A172 (cell line): ENCODE measurements at regions not wholly inside any gene's neighbourhood (a gene's known extent, or its start where the extent isn't known, plus 50 kb on each side); places are given as distances from the start of the nearest gene placed in this dataset.
A peak's percentile ranks its signal among the peaks of the same experiment; 100 is the strongest.
"Not testable (repeated sequence)": the region's sequence is repeated elsewhere in the genome, so short reads cannot be mapped to it uniquely, and the experiment has no call there.

Experiments
- DNase-seq: peaks from one replicate; pipeline ENCODE4 v3.0.0-alpha.2; 2015; ENCODE audit warnings: low spot score

- DNase-seq: no peak
Observed at GRCh38 chr3:94500146-94500545, 437.3 kb downstream of the NSUN3 start.

GRCh38 chr3:94507354-94507753 is 444.5 kb downstream of the NSUN3 start:
- not testable (repeated sequence) for DNase-seq

GRCh38 chr3:94512876-94513275 is 450.0 kb downstream of the NSUN3 start:
- no peak for DNase-seq

- DNase-seq: no peak
Observed at GRCh38 chr3:94513600-94513999, 450.7 kb downstream of the NSUN3 start.

- DNase-seq: no peak
Observed at GRCh38 chr3:94515983-94516382, 453.1 kb downstream of the NSUN3 start.

- DNase-seq: no peak
Observed at GRCh38 chr3:94520364-94520763, 457.5 kb downstream of the NSUN3 start.

GRCh38 chr3:94522488-94522887 is 459.6 kb downstream of the NSUN3 start:
- no peak for DNase-seq

- no peak for DNase-seq
Observed at GRCh38 chr3:94524102-94524919, 461.4 kb downstream of the NSUN3 start.

GRCh38 chr3:94525043-94525442 is 462.2 kb downstream of the NSUN3 start:
- DNase-seq: peak; percentile 35

- no peak for DNase-seq
Observed at GRCh38 chr3:94529816-94530215, 467.0 kb downstream of the NSUN3 start.

GRCh38 chr3:94532951-94533350 is 470.1 kb downstream of the NSUN3 start:
- no peak for DNase-seq

- DNase-seq: no peak
Observed at GRCh38 chr3:94539937-94540336, 477.1 kb downstream of the NSUN3 start.

- no peak for DNase-seq
Observed at GRCh38 chr3:94543161-94543560, 480.3 kb downstream of the NSUN3 start.

GRCh38 chr3:94544131-94544789 is 481.4 kb downstream of the NSUN3 start:
- DNase-seq: no peak

- DNase-seq: no peak
Observed at GRCh38 chr3:94548581-94549316, 485.9 kb downstream of the NSUN3 start.

GRCh38 chr3:94561094-94561493 is 498.2 kb downstream of the NSUN3 start:
- DNase-seq: no peak

- no peak for DNase-seq
Observed at GRCh38 chr3:94564247-94564646, 501.4 kb downstream of the NSUN3 start.

GRCh38 chr3:94568041-94568440 is 505.2 kb downstream of the NSUN3 start:
- no peak for DNase-seq

- DNase-seq: no peak
Observed at GRCh38 chr3:94573337-94573736, 510.5 kb downstream of the NSUN3 start.

- no peak for DNase-seq
Observed at GRCh38 chr3:94587291-94587690, 524.4 kb downstream of the NSUN3 start.

GRCh38 chr3:94593526-94594150 is 530.8 kb downstream of the NSUN3 start:
- no peak for DNase-seq

GRCh38 chr3:94596141-94596540 is 533.3 kb downstream of the NSUN3 start:
- no peak for DNase-seq
